ENCODE measurements at regions not wholly inside any gene's neighbourhood (a gene's known extent, or its start where the extent isn't known, plus 50 kb on each side); places are given as distances from the start of the nearest gene placed in this dataset.
A peak's percentile ranks its signal among the peaks of the same experiment; 100 is the strongest.

DNA sequence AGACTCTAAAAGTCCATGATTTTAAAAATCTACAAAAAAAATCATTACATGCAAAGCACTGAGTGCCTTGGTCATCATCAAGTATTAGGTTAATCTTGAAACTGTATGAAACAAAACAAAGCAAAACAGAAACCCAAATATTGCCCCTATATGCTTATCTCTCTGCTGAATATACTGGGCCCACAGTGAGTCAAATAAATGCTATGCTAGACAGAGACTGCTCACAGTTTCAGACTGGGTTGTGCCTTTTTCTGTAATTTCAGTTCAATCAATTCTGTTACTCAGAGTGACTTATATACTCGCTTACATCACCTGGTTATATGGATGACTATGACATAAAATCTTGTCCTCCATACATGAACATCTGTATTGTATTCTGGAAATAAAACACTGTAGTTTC, 257.1 kb upstream of the ACTRT1 start:
- DNase-seq (no peak), ATAC-seq (ENCODE audit: low read depth in 2 of 2) (no peak)
- Mint-ChIP-seq H3K27me3 (no peaks in the 10 kb centered on the region), H3K4me3 (no peak overlapping the region), H3K36me3 (no peaks in the 10 kb centered on the region), H3K4me1 (no peaks in the 10 kb centered on the region), H3K27ac (no peak overlapping the region), H3K9me3 (peaks cover 0 to 5% (median 3%) of the 10 kb centered on the region in 7 donors)

DNA sequence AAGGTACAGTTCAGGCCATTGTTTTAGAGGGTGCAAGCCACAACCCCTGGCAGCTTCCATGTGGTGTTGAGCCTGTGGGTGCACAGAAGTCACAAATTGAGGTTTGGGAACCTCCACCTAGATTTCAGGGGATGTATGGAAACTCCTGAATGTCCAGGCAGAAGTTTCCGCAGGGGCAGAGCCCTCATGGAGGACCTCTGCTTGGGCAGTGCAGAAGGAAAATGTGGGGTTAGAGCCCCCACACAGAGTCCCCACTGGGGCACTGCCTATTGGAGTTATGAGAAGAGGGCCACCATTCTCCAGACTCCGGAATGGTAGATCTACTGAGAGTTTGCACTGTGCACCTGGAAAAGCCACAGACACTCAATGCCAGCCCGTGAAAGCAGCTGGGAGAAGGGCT, 242.0 kb upstream of the ACTRT1 start:
- Mint-ChIP-seq H3K4me1 (no peaks in the 10 kb centered on the region), H3K4me3 (no peak overlapping the region), H3K9me3 (peaks cover 0 to 15% (median 2%) of the 10 kb centered on the region in 7 donors), H3K27ac (no peak overlapping the region), H3K27me3 (no peaks in the 10 kb centered on the region), H3K36me3 (no peaks in the 10 kb centered on the region)
- ATAC-seq (ENCODE audit: low read depth in 2 of 2) (no peak), DNase-seq (no peak)

DNA sequence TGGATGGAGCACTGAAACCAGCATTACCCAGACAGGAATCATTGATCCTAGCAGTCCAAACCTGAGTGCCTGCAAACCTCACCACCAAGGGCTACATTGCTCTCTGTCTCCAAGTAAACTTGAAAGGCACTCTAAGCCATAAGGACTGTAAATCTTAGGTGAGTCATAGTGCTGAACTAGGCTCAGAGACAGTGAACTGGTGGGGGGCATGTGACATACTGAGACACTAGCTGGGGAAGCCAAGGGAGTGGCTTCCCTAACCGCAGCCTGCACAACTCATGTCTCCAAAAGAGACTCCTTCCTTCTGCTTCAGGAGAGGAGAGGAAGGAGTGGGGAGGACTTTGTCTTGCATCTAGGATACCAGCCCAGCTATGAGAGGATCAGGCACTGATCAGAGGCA, 235.5 kb upstream of the ACTRT1 start:
- H3K36me3 Mint-ChIP-seq = no peaks in the 10 kb centered on the region
- ATAC-seq (ENCODE audit: low read depth in 2 of 2) = no peak

DNA sequence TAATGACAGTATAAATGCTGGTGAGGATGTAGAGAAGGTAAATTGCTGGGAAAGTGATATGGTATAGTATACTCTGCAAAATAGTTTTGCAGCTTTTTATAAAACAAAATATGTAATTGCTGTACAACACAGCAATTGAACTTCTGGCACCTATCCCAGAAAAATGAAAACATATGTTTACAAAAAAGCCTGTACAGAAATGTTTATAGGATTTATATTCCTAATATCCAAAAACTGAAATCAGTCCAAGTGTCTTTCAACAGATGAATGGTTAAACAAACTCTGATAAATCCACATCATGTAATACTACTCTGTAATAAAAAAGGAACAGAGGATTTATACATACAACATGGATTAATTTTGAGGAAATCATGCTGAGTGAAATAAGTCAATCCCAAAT, 198.4 kb upstream of the ACTRT1 start:
- H3K4me1 Mint-ChIP-seq = no peaks in the 10 kb centered on the region
- H3K36me3 Mint-ChIP-seq = no peaks in the 10 kb centered on the region
- no peak overlapping the region for H3K4me3 Mint-ChIP-seq
- no peak for DNase-seq
- H3K27me3 Mint-ChIP-seq = no peaks in the 10 kb centered on the region
- ATAC-seq (ENCODE audit: low read depth in 2 of 2) = no peak
- H3K27ac Mint-ChIP-seq = no peak overlapping the region
- H3K9me3 Mint-ChIP-seq = peaks cover 0 to 8% (median 1%) of the 10 kb centered on the region in 7 donors

More for the DNA sequence above, 235.5 kb upstream of the ACTRT1 start:
- DNase-seq = no peak
- Mint-ChIP-seq H3K4me1 (no peaks in the 10 kb centered on the region), H3K9me3 (peaks cover 0 to 17% (median 2%) of the 10 kb centered on the region in 7 donors), H3K4me3 (no peak overlapping the region), H3K27me3 (no peaks in the 10 kb centered on the region), H3K27ac (no peak overlapping the region)

DNA sequence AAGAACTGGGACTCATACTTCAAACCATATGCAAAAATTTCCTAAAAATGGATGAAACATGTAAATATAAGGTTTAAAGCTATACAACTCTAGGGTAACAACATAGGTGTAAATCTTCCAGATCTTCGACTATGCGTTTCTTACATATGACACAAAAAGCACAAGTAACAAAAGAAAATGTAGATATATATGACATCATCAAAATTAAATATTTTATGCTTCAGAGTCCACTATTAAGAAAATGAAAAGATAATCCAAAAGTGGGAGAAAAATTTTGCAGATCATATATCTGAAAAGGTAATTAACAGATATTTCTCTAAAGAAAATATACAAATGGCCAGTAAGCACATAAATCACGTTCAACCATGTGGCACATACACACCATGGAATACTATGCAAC, 164.2 kb upstream of the ACTRT1 start:
- H3K4me1 Mint-ChIP-seq = no peaks in the 10 kb centered on the region
- H3K27ac Mint-ChIP-seq = no peak overlapping the region

DNA sequence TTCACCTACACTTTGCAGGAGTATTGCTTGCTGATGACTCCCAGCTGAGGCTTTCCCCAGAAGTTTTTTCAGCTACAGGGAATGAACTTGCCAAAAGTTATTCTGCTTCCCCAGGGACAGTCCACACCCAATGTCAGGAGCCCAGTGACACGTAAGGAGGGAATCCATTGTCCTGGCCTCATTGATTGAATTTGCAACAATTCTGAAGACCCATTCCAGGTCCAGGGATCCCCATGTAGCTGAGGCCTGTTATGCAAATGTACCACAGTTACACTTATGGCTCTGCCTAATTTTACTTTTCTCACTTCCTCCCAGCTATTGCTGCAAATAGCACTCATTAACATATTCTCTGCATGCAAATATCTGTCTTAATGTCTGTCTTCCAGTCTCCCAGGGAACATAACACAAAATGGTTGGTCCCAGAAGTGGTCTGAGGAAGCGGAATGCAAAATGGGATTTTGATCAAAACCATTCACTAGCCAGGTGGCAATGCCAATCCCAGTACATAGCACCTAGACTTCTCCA, 113.7 kb upstream of the ACTRT1 start:
- no peak for ATAC-seq (ENCODE audit: low read depth in 2 of 2)
- DNase-seq = no peak

More for the DNA sequence above, 164.2 kb upstream of the ACTRT1 start:
- Mint-ChIP-seq H3K27me3 (no peaks in the 10 kb centered on the region), H3K4me3 (no peak overlapping the region), H3K9me3 (peaks cover 4 to 18% (median 11%) of the 10 kb centered on the region in 7 donors), H3K36me3 (no peaks in the 10 kb centered on the region)
- ATAC-seq (ENCODE audit: low read depth in 2 of 2) = no peak
- DNase-seq = no peak

DNA sequence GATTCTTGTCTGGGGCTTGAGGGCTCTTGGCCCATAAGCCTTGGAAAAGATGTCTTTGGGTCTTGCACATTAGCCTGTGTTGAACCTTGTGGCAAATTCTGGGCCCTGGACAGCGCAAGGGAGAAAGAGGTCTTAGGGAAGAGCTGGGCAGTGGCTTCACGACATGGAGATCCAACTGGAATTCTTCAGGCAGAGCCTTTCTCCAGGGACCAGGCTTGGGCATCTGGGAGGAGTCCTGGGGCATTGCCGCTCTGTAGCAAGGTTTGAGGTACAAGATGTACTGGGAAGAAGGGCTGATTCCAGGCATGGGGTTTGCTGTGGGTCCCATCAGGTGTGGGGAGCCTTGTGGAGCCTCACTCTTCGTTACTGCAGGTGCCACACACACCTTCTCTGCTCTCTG, 104.0 kb upstream of the ACTRT1 start:
- Mint-ChIP-seq H3K4me3 (no peak overlapping the region), H3K4me1 (no peaks in the 10 kb centered on the region), H3K9me3 (peaks cover 2 to 47% (median 20%) of the 10 kb centered on the region in 7 donors), H3K27ac (no peak overlapping the region), H3K36me3 (no peaks in the 10 kb centered on the region), H3K27me3 (no peaks in the 10 kb centered on the region)
- no peak for ATAC-seq (ENCODE audit: low read depth in 2 of 2)
- no peak for DNase-seq

More for the DNA sequence above, 113.7 kb upstream of the ACTRT1 start:
- Mint-ChIP-seq H3K27me3 (no peaks in the 10 kb centered on the region), H3K36me3 (no peaks in the 10 kb centered on the region), H3K9me3 (peaks cover 0 to 15% (median 4%) of the 10 kb centered on the region in 7 donors), H3K4me1 (no peaks in the 10 kb centered on the region), H3K4me3 (no peak overlapping the region), H3K27ac (no peak overlapping the region)

DNA sequence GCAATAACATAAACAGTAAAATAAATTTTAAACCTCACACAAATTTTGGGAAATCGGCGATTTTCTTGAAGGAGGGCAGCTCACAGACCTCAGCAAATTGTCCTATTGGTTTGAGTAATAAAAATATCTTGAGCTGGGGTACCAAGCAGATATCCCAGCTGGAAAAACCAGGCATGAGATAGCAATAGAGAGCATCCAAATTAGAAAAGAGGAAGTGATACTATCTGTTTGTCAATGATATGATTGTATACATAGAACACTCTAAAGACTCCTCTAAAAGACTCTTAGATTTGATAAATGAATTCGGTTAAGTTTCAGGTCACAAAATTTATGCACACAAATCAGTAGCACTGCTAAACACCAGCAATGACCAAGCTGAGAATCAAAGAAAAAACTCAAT, 90.5 kb upstream of the ACTRT1 start:
- ATAC-seq (ENCODE audit: low read depth in 2 of 2) (no peak), DNase-seq (no peak)
- Mint-ChIP-seq H3K36me3 (no peaks in the 10 kb centered on the region), H3K9me3 (peaks cover 0 to 17% (median 7%) of the 10 kb centered on the region in 7 donors), H3K27ac (no peak overlapping the region), H3K27me3 (no peaks in the 10 kb centered on the region), H3K4me3 (no peak overlapping the region), H3K4me1 (no peaks in the 10 kb centered on the region)

DNA sequence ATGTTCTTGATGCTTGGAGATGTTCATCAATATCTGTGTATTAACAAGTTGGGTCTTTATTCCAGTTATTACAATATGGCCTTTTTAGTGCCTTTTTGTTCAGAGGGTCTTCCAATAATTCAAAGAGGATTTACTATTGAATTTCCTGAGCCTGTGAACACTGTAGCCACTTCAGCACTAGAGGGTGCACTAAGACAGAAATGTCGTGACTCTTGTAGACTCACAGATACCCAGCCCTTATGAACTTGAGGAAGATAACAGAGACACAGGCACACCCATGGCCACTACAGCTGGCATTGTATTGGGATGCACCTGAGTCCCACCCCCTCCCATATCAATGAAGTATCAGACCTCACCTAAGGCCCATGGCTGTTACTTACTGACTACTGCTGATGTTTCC, 54.4 kb upstream of the ACTRT1 start:
- Mint-ChIP-seq H3K4me1 (no peaks in the 10 kb centered on the region), H3K9me3 (peaks cover 0 to 5% (median 0%) of the 10 kb centered on the region in 7 donors), H3K27me3 (no peaks in the 10 kb centered on the region), H3K4me3 (no peak overlapping the region), H3K27ac (no peak overlapping the region), H3K36me3 (no peaks in the 10 kb centered on the region)
- DNase-seq (no peak), ATAC-seq (ENCODE audit: low read depth in 2 of 2) (no peak)

DNA sequence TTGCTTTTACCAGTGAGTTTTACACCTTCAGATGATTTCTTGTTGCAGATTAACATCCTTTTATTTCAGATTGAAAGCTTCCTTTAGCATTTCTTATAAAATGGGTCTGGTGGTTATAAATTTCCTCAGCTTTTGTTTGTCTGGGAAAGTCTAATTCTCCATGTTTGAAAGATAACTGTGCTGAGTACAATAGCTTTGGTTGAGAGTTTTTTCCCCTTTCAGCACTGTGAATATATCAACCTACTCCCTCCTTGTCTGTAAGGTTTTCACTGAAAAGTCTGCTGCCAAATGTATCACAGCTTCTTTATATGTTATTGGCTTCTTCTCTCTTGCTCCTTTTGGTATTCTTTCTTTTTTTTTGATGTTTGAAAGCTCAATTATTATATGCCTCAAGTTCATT, 53.5 kb upstream of the ACTRT1 start:
- H3K27me3 Mint-ChIP-seq = no peaks in the 10 kb centered on the region
- ATAC-seq (ENCODE audit: low read depth in 2 of 2) (no peak), DNase-seq (no peak)
- no peaks in the 10 kb centered on the region for H3K4me1 Mint-ChIP-seq
- no peaks in the 10 kb centered on the region for H3K36me3 Mint-ChIP-seq
- peak overlapping the region in 1 of 6 donors; percentile 5 for H3K27ac Mint-ChIP-seq
- no peak overlapping the region for H3K4me3 Mint-ChIP-seq
- peaks cover 0 to 4% (median 0%) of the 10 kb centered on the region in 7 donors for H3K9me3 Mint-ChIP-seq

Data from naive B cell (primary cell).